ENCODE measurements at regions not wholly inside any gene's neighbourhood (a gene's known extent, or its start where the extent isn't known, plus 50 kb on each side); places are given as distances from the start of the nearest gene placed in this dataset.

DNA sequence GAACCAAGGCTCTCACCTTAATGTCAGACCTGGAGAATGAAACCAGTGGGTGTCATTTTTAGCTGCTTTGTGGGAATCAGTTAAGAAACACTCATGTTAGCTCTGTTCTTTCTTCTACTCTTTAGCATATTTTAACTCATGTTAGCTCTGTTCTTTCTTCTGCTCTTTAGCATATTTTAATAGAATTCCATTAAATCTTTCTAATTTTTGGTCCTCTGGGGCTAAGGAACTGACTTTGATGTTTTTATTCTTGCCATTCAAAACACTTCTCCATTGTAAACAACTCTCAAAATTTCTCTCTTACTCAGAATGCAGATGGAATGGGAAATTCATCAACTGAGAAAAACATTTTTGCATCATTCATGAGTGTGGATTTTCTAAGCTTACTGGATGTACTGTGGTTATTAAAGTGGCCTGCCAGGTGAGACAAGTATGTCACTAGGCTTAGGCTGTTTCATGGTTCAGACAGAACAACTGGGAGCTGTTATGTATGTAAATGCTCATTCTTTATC is 680.6 kb downstream of the ROBO2 start:
- no peak overlapping the region for H3K27ac ChIP-seq (ENCODE audit: extremely low read length, insufficient read depth, low read length)
- H2AFZ ChIP-seq (ENCODE audit: low read length): no peak overlapping the region
- no peaks in the 10 kb centered on the region for H3K79me2 ChIP-seq (ENCODE audit: insufficient read depth, low read length)
- in situ Hi-C loops (cut with HindIII; ENCODE audit: extremely low pct_ligation_motif_present, low pct_unique_long_range_greater_than_20kb): no loop called here
- ATAC-seq (no peak), FAIRE-seq (no peak), DNase-seq (ENCODE audit: low spot score) (no peak)
- H3K27me3 ChIP-seq (ENCODE audit: control insufficient read depth in 1 of 2, insufficient read depth in 2 of 2, low read length in 2 of 2): no peaks in the 10 kb centered on the region
- POLR2A ChIA-PET: no interaction called here
- no peak overlapping the region for H3K4me2 ChIP-seq (ENCODE audit: low read depth, low read length)
- no peaks in the 10 kb centered on the region for H3K36me3 ChIP-seq (replicated peaks in 1 of 2; ENCODE audit: control insufficient read depth in 1 of 2, insufficient read depth in 2 of 2, low read length in 2 of 2)
- no peaks in the 10 kb centered on the region for H4K20me1 ChIP-seq (ENCODE audit: insufficient read depth, low read length)
- CTCF ChIA-PET (ENCODE audit: low intra/inter-chr PET ratio, low total read pairs): no interaction called here
- TF ChIP-seq ELF3 (CRISPR knock-in tag; IDR thresholded peaks at IDR 0.05) (no peak), ZNF709 (CRISPR knock-in tag; IDR thresholded peaks at IDR 0.05) (no peak), CHD4 (IDR thresholded peaks at IDR 0.05; ENCODE audit: borderline replicate concordance, low read length) (no peak), KDM5A (IDR thresholded peaks at IDR 0.05; ENCODE audit: borderline replicate concordance, low read length) (no peak), CENPX (CRISPR knock-in tag; IDR thresholded peaks at IDR 0.05) (no peak), ZNF317 (CRISPR knock-in tag; IDR thresholded peaks at IDR 0.05) (no peak), ZNF850 (CRISPR knock-in tag; conservative IDR thresholded peaks at IDR 0.05) (no peak), BRD4 (CRISPR knock-in tag; IDR thresholded peaks at IDR 0.05) (no peak), ZFP62 (CRISPR knock-in tag; IDR thresholded peaks at IDR 0.05) (no peak), SRSF9 (IDR thresholded peaks at IDR 0.05; ENCODE audit: borderline replicate concordance, insufficient read depth, low read depth, low read length, poor library complexity, severe bottlenecking) (no peak), ZNF629 (CRISPR knock-in tag; conservative IDR thresholded peaks at IDR 0.05) (no peak), CREB1 (IDR thresholded peaks at IDR 0.05) (no peak), CREB1 (CRISPR knock-in tag; IDR thresholded peaks at IDR 0.05) (no peak), ZNF180 (CRISPR knock-in tag; IDR thresholded peaks at IDR 0.05; ENCODE audit: borderline replicate concordance, low read depth) (no peak)
- TF ChIP-seq, protein P1, sequence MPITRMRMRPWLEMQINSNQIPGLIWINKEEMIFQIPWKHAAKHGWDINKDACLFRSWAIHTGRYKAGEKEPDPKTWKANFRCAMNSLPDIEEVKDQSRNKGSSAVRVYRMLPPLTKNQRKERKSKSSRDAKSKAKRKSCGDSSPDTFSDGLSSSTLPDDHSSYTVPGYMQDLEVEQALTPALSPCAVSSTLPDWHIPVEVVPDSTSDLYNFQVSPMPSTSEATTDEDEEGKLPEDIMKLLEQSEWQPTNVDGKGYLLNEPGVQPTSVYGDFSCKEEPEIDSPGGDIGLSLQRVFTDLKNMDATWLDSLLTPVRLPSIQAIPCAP (CRISPR knock-in tag; IDR thresholded peaks at IDR 0.05; ENCODE audit: low read depth): no peak
- TF ChIP-seq, protein P2, sequence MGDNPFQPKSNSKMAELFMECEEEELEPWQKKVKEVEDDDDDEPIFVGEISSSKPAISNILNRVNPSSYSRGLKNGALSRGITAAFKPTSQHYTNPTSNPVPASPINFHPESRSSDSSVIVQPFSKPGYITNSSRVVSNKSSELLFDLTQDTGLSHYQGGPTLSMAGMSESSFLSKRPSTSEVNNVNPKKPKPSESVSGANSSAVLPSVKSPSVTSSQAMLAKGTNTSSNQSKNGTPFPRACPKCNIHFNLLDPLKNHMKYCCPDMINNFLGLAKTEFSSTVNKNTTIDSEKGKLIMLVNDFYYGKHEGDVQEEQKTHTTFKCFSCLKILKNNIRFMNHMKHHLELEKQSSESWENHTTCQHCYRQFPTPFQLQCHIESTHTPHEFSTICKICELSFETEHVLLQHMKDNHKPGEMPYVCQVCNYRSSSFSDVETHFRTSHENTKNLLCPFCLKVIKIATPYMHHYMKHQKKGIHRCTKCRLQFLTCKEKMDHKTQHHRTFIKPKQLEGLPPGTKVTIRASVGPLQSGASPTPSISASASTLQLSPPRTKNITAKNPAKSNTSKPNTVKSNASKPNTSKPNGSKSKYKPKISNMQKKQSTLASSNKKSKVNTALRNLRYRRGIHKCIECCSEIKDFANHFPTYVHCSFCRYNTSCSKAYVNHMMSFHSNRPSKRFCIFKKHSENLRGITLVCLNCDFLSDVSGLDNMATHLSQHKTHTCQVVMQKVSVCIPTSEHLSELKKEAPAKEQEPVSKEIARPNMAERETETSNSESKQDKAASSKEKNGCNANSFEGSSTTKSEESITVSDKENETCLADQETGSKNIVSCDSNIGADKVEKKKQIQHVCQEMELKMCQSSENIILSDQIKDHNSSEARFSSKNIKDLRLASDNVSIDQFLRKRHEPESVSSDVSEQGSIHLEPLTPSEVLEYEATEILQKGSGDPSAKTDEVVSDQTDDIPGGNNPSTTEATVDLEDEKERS (CRISPR knock-in tag; IDR thresholded peaks at IDR 0.05): no peak
- TF ChIP-seq, protein P3, sequence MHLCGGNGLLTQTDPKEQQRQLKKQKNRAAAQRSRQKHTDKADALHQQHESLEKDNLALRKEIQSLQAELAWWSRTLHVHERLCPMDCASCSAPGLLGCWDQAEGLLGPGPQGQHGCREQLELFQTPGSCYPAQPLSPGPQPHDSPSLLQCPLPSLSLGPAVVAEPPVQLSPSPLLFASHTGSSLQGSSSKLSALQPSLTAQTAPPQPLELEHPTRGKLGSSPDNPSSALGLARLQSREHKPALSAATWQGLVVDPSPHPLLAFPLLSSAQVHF (CRISPR knock-in tag; IDR thresholded peaks at IDR 0.05): no peak
- TF ChIP-seq, protein P4, sequence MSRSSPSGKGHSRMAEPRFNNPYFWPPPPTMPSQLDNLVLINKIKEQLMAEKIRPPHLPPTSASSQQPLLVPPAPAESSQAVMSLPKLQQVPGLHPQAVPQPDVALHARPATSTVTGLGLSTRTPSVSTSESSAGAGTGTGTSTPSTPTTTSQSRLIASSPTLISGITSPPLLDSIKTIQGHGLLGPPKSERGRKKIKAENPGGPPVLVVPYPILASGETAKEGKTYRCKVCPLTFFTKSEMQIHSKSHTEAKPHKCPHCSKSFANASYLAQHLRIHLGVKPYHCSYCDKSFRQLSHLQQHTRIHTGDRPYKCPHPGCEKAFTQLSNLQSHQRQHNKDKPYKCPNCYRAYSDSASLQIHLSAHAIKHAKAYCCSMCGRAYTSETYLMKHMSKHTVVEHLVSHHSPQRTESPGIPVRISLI (CRISPR knock-in tag; IDR thresholded peaks at IDR 0.05; ENCODE audit: borderline replicate concordance): no peak
- intact Hi-C loops (cut with micrococcal nuclease; ENCODE audit: unreplicated experiment): no loop called here
- H3K9me3 ChIP-seq (ENCODE audit: low read length): no peaks in the 10 kb centered on the region
- H3K4me3 ChIP-seq (replicated peaks in 1 of 3; ENCODE audit: insufficient read depth in 1 of 3, low read depth in 2 of 3, low read length in 3 of 3): no peak overlapping the region
- BruUV-seq (replicated peaks): no TSS peak
- no peaks in the 10 kb centered on the region for H3K4me1 ChIP-seq (ENCODE audit: insufficient read depth, low read length)
- H3K9ac ChIP-seq (ENCODE audit: insufficient read depth, low read depth, low read length): no peak overlapping the region
